Pancreas (tissue), 10 donors: ENCODE measurements at regions not wholly inside any gene's neighbourhood (a gene's known extent, or its start where the extent isn't known, plus 50 kb on each side); places are given as distances from the start of the nearest gene placed in this dataset.

Experiments used
- ATAC-seq, 4 donors: fragments of 200-7000 bp; cut with Tn5 transposase; one replicate each; pipeline versions ENCODE4 v1.8.0 to v1.9.1; 2020; ENCODE audit warnings: mild to moderate bottlenecking in 4 of 4, moderate library complexity in 4 of 4
- DNase-seq, 6 donors: peaks; one replicate each; pipeline ENCODE4 v3.0.0-alpha.2; 2020
- FAIRE-seq: peaks from 2 replicates; lab custom pipeline; 2012; peaks lifted over from hg19 to GRCh38; lab: Jason Lieb, UNC
- H3K27ac ChIP-seq, 4 donors: fragments of 200-600 bp; sonication (generic); 1 replicate in 3 of 4; 2 replicates in 1 of 4; pipeline versions ENCODE4 v1.5.0 to v1.8.0; 2020
- H3K27me3 ChIP-seq, 4 donors: fragments of 200-600 bp; one replicate each; pipeline ENCODE4 v1.8.0; 2021
- H3K36me3 ChIP-seq, 3 donors: fragments of 200-600 bp; sonication (generic) in 1 of 3; one replicate each; pipeline versions ENCODE4 v1.5.0 to v1.8.0; 2020 to 2021
- H3K4me1 ChIP-seq, 3 donors: fragments of 200-600 bp; one replicate each; pipeline ENCODE4 v1.8.0; 2021
- H3K4me3 ChIP-seq, 4 donors: fragments of 200-600 bp; sonication (generic) in 2 of 4; one replicate each; pipeline versions ENCODE4 v1.5.0 to v1.8.0; 2020 to 2021
- H3K9me3 ChIP-seq, 4 donors: fragments of 200-600 bp; one replicate each; pipeline ENCODE4 v1.8.0; 2021
- CTCF ChIP-seq, 4 donors: fragments of 200-600 bp; sonication (generic) in 3 of 4; IDR thresholded peaks; one replicate each; pipeline versions ENCODE4 v1.5.0 to v1.8.0; 2021; ENCODE audit warnings: antibody characterized with exemption in 4 of 4
- WGBS, 2 donors: extraction: QIAGEN DNeasy Blood & Tissue Kit; methylation state at CpG; one replicate each; pipeline ENCODE4 v1.1.7; 2013; 5-methylcytosine and 5-hydroxymethylcytosine counted together
- intact Hi-C, 3 donors: fragments of 100-400 bp; cut with DNase I; formaldehyde crosslinking; loops; one replicate each; pipeline versions ENCODE4 v1.11.1 to v1.14.2; 2022
- donor health status: healthy with polysubstance abuse.
- donor health status: DM: no; HTN: no; CAD: no; lungs with moderate emphysema.
- donor health status: DM: no; HTN: no; CAD: no.
- donor health status: control.
- donor health status: control.
- donor health status: Bipolar disorder and iron deficiency.
- donor health status: DM: yes; HTN: yes; CAD: no.
- donor health status: DM: no; HTN: no; CAD: no.
- donor health status: DM: no; HTN: no; CAD: no.
- donor health status: DM: yes; HTN: yes; CAD: no.

GRCh38 chr6:76275746-76276145 is 203.3 kb upstream of the IMPG1 start:
- Histone ChIP-seq H3K27me3 (no peaks in the 10 kb centered on the region), H3K9me3 (no peaks in the 10 kb centered on the region), H3K36me3 (no peaks in the 10 kb centered on the region), H3K4me1 (no peaks in the 10 kb centered on the region), H3K4me3 (no peak overlapping the region), H3K27ac (no peak overlapping the region)
- TF ChIP-seq CTCF (IDR thresholded peaks at IDR 0.05): no peak
- no peak for FAIRE-seq
- 60 to 82% methylated on average over 1 of the region's 1 CpG for WGBS, 2 donors
- DNase-seq: no peak
- ATAC-seq: no peak
- intact Hi-C loops: no loop called here

- FAIRE-seq (no peak), DNase-seq (no peak), ATAC-seq (no peak)
- Histone ChIP-seq H3K27ac (no peak overlapping the region), H3K36me3 (no peaks in the 10 kb centered on the region), H3K4me1 (no peaks in the 10 kb centered on the region), H3K27me3 (no peaks in the 10 kb centered on the region), H3K4me3 (no peak overlapping the region), H3K9me3 (no peaks in the 10 kb centered on the region)
- intact Hi-C loops: no loop called here
- WGBS, 2 donors: 71 to 84% methylated on average over 1 of the region's 1 CpG
- TF ChIP-seq CTCF (IDR thresholded peaks at IDR 0.05): no peak
These were observed 192.0 kb upstream of the IMPG1 start for GRCh38 chr6:76264468-76264867.

- ATAC-seq: no peak
- 74 to 77% methylated on average over 2 of the region's 2 CpGs for WGBS, 2 donors
These were observed 189.8 kb upstream of the IMPG1 start for GRCh38 chr6:76262240-76262639.

GRCh38 chr6:76250666-76251065 is 178.2 kb upstream of the IMPG1 start:
- Histone ChIP-seq H3K36me3 (no peaks in the 10 kb centered on the region), H3K4me1 (no peaks in the 10 kb centered on the region), H3K9me3 (no peaks in the 10 kb centered on the region), H3K27ac (no peak overlapping the region), H3K27me3 (no peaks in the 10 kb centered on the region), H3K4me3 (no peak overlapping the region)
- no peak for TF ChIP-seq CTCF (IDR thresholded peaks at IDR 0.05)
- intact Hi-C loops: no loop called here
- DNase-seq (no peak), ATAC-seq (no peak), FAIRE-seq (no peak)
- 75 to 76% methylated on average over 1 of the region's 1 CpG for WGBS, 2 donors

More at GRCh38 chr6:76262240-76262639, 189.8 kb upstream of the IMPG1 start:
- FAIRE-seq: no peak
- no peak for TF ChIP-seq CTCF (IDR thresholded peaks at IDR 0.05)
- DNase-seq: no peak
- Histone ChIP-seq H3K4me3 (no peak overlapping the region), H3K27ac (no peak overlapping the region), H3K27me3 (no peaks in the 10 kb centered on the region), H3K9me3 (no peaks in the 10 kb centered on the region), H3K4me1 (no peaks in the 10 kb centered on the region), H3K36me3 (no peaks in the 10 kb centered on the region)
- intact Hi-C loops: no loop called here

- intact Hi-C loops: no loop called here
- WGBS, 2 donors: 49% methylated on average over 2 of the region's 2 CpGs
- no peak overlapping the region for H3K4me3 ChIP-seq
- DNase-seq: no peak
- no peaks in the 10 kb centered on the region for H3K36me3 ChIP-seq
- H3K9me3 ChIP-seq: no peaks in the 10 kb centered on the region
- no peak overlapping the region for H3K27ac ChIP-seq
- no peak for ATAC-seq
- H3K27me3 ChIP-seq: no peaks in the 10 kb centered on the region
- FAIRE-seq: no peak
- no peaks in the 10 kb centered on the region for H3K4me1 ChIP-seq
- no peak for TF ChIP-seq CTCF (IDR thresholded peaks at IDR 0.05)
These were observed 175.1 kb upstream of the IMPG1 start for GRCh38 chr6:76247527-76247926.
